Activated CD4-positive, alpha-beta T cell treated with anti-CD3 and anti-CD28 coated beads, Interleukin-2, amount 10 ng/mL, durations not matched to agents 7 days and 5 days (primary cell): ENCODE measurements at regions not wholly inside any gene's neighbourhood (a gene's known extent, or its start where the extent isn't known, plus 50 kb on each side); places are given as distances from the start of the nearest gene placed in this dataset.

Source experiments
- CTCF ChIA-PET: fragments of 350-600 bp; sonication (Branson Sonifier 250); formaldehyde crosslinking; loops from one replicate; lab custom pipeline; 2021; ENCODE audit warnings: antibody characterized with exemption; lab: Charles Lee
- POLR2A ChIA-PET: fragments of 350-600 bp; sonication (Branson Sonifier 250); formaldehyde crosslinking; loops from one replicate; lab custom pipeline; 2021; ENCODE audit warnings: antibody characterized with exemption; lab: Charles Lee
- DNase-seq: peaks from one replicate; pipeline ENCODE4 v3.0.0-alpha.2; 2020
- H3K27ac Mint-ChIP-seq: one replicate; pipeline ENCODE4 v1.8.0; 2021; ENCODE audit warnings: mild to moderate bottlenecking, moderate library complexity, mixed read lengths
- H3K27me3 Mint-ChIP-seq: one replicate; pipeline ENCODE4 v1.8.0; 2021; ENCODE audit warnings: mixed read lengths
- H3K36me3 Mint-ChIP-seq: one replicate; pipeline ENCODE4 v1.8.0; 2021; ENCODE audit warnings: low read depth, mixed read lengths
- H3K4me1 Mint-ChIP-seq: one replicate; pipeline ENCODE4 v1.8.0; 2021; ENCODE audit warnings: mixed read lengths
- H3K4me3 Mint-ChIP-seq: one replicate; pipeline ENCODE4 v1.8.0; 2021; ENCODE audit warnings: mild to moderate bottlenecking, moderate library complexity, mixed read lengths
- H3K9me3 Mint-ChIP-seq: one replicate; pipeline ENCODE4 v1.8.0; 2021; ENCODE audit warnings: mixed read lengths

DNA sequence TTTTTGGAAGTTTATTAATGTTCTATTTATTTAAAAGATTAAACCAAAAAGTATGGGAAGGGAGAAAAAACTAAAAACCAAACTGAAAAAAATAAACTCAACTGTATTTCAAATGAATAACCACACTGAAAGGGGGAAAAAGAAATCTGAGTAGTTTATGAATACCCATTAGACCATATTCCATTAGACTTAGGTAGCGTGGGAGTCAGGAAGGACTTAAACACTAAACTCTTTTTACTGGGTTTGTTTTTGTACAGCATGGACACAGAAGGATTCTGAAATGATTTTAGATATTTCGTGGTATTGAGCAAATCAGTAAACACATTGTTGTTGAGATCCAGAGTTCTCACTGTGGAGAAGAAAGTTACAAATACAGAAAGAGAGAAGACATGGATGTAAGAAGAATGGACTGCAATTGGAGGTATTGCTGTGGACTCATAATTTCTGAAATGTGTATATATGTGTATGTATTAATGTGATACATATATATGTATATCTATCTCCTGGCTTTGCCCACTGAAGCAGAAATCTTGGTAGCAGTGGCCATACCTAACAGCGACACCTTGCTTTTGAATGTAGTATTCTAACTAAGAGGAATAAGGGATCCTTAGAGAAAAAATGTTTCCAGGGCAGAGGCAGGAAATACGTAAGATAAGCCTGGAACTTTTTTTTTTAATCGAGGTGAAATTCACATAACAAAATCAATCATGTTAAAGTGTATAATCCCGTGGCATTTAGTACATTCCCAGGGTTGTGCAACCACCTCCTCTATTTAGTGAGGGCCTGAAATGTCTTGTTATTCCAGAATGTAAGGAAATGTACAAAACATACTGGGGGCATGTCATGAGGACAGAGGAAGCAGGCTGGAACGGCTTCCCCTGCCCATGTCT lies 228.8 kb downstream of the SMARCA2 start:
- H3K27me3 Mint-ChIP-seq = peaks cover 17% of the 10 kb centered on the region
- CTCF ChIA-PET = interaction anchor here (1.6 kb wide), 1 partner anchor 13 kb away, joined by 3 read pairs; no protein-coding TSS in a partner anchor
- H3K36me3 Mint-ChIP-seq = no peaks in the 10 kb centered on the region
- no peak overlapping the region for H3K27ac Mint-ChIP-seq
- H3K4me3 Mint-ChIP-seq = no peak overlapping the region
- DNase-seq = no peak
- H3K4me1 Mint-ChIP-seq = peaks cover 19% of the 10 kb centered on the region
- peaks cover 4% of the 10 kb centered on the region for H3K9me3 Mint-ChIP-seq
- POLR2A ChIA-PET = no interaction called here

DNA sequence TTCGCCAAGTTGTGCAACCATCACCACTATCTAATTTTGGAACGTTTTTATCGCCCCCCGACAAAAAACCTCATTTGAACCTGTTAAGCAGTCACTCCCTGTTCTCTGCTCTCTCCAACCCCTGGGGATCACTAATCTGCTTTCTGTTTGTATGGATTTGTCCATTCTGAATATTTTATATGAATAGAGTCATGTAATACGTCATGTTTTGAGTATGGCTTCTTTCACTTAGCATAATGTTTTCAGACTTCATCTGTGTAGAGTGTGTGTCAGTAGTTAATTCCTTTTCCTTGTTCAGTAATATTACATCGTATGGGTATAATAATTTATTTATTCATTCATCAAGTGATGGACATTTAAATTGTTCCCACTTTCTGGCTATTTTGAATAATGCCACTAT lies 232.2 kb downstream of the SMARCA2 start:
- no peaks in the 10 kb centered on the region for H3K36me3 Mint-ChIP-seq
- H3K27me3 Mint-ChIP-seq = peaks cover 16% of the 10 kb centered on the region
- CTCF ChIA-PET = no interaction called here

GRCh38 chr9:2248768-2249265 lies 233.7 kb downstream of the SMARCA2 start:
- H3K4me3 Mint-ChIP-seq = no peak overlapping the region
- CTCF ChIA-PET = interaction anchor here (1.1 kb wide), 1 partner anchor 37 kb away, joined by 3 read pairs; no protein-coding TSS in a partner anchor
- no peaks in the 10 kb centered on the region for H3K36me3 Mint-ChIP-seq
- POLR2A ChIA-PET = no interaction called here
- peaks cover 9% of the 10 kb centered on the region for H3K27me3 Mint-ChIP-seq
- no peak overlapping the region for H3K27ac Mint-ChIP-seq
- DNase-seq = no peak
- peaks cover 4% of the 10 kb centered on the region for H3K9me3 Mint-ChIP-seq
- H3K4me1 Mint-ChIP-seq = no peaks in the 10 kb centered on the region

More for the DNA sequence above, 232.2 kb downstream of the SMARCA2 start:
- POLR2A ChIA-PET = no interaction called here
- DNase-seq = no peak
- no peak overlapping the region for H3K4me3 Mint-ChIP-seq
- peaks cover 4% of the 10 kb centered on the region for H3K9me3 Mint-ChIP-seq
- H3K27ac Mint-ChIP-seq = no peak overlapping the region
- peaks cover 7% of the 10 kb centered on the region for H3K4me1 Mint-ChIP-seq

DNA sequence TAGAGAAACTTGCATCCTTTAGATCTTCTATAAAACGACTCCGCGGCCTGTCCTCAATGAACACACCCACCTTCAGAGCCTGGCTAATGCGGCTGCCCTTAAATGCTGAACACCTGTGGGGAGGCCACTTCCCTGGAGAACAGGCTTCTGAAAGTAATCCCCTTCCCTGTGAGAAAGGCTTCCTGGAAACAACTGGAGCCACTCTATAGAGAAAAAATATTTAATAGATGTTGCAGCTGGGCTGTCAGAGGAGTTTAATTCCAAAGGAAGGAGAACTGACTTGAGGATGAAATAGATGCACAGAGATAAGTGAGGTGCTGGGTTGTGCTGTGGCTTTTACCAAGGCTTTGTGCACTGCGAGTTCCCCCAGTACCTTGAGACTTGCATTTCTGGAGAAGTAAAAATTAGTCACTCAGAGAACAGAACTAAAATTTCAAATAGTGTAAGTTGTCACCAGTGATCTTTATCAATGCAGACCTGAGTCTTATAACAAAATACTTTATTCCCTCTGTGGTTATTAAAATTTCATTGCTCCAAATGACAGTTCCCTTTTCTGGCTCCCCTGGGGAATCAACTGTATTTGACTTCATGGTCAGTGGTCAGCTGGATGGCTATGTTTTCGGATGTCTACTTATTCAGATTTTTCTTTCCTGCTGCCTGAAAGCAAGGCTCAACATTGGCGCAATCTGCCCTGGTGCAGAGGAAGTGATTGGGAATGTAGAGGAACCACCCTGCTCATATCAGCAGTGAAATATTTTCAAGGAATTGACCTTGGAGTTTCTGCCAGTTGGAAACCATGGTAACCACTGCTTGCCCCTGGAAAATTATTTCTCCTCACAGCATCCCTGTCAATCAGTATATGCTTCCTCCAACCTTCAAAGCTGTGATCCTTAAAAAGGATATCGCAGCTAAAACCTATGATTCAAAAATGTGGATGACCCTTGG lies 238.8 kb downstream of the SMARCA2 start:
- no peak overlapping the region for H3K27ac Mint-ChIP-seq
- POLR2A ChIA-PET = no interaction called here

DNA sequence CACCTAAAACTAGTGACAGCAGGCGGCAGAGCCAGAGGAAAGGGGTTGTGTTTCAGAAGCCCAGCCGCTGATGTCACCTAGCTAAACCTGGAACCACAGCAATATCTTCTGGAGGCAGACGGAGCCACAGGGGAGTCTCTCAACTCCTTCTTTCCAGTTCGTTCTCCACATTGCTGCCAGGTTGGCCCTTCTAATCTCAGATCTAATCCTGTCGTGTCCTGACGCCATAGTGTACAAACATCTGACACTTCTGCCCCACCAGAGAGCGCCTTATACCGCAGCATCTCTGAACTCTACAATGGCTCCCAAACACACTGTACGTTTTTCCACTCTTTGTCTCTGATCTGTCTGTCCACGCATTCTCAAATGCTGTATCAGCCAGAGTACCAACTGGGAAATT lies 240.0 kb downstream of the SMARCA2 start:
- Mint-ChIP-seq H3K4me1 (no peaks in the 10 kb centered on the region), H3K4me3 (no peak overlapping the region), H3K36me3 (no peaks in the 10 kb centered on the region), H3K9me3 (no peaks in the 10 kb centered on the region), H3K27me3 (peaks cover 6% of the 10 kb centered on the region), H3K27ac (no peak overlapping the region)
- DNase-seq = no peak
- ChIA-PET POLR2A (no interaction called here), CTCF (interaction anchor here (1.1 kb wide), 1 partner anchor 8 kb away, joined by 3 read pairs; no protein-coding TSS in a partner anchor)

More for the DNA sequence above, 238.8 kb downstream of the SMARCA2 start:
- no peaks in the 10 kb centered on the region for H3K36me3 Mint-ChIP-seq
- no peaks in the 10 kb centered on the region for H3K9me3 Mint-ChIP-seq
- DNase-seq = no peak
- CTCF ChIA-PET = interaction anchor here (1.1 kb wide), 1 partner anchor 10 kb away, joined by 3 read pairs; no protein-coding TSS in a partner anchor
- no peaks in the 10 kb centered on the region for H3K4me1 Mint-ChIP-seq
- H3K4me3 Mint-ChIP-seq = no peak overlapping the region
- peaks cover 6% of the 10 kb centered on the region for H3K27me3 Mint-ChIP-seq

DNA sequence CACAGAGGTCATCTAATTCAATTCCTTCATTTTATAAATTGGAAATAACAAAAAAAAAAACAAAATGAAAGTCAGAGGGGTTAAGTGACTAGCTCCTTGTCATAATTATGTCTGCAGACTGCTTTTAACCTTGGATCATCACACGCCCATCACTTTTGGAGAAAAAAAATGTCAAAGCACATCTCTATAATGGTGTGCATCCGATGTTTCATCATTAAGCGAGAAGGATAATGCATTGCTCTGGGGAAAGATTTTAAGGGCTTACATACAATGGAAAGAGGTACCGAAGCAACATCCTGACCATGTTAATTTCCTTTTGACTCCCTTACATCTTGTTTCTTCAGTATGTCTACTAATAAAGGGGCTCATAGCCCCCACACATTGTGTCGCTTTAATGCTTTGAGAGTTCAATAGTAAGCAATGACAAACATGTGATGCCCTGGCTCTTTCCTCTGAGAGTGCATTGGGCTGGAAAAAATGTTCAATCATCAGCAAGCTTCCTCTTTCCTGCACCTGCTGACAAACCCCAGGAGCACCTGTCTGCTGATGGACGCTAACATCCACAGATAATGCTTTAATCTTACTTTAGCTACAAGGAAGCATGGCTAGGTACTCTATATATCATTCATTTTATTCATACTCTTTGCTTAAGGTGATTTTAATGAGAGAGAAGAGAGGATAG lies 242.2 kb downstream of the SMARCA2 start:
- no peaks in the 10 kb centered on the region for H3K4me1 Mint-ChIP-seq
- no peak overlapping the region for H3K27ac Mint-ChIP-seq
- H3K36me3 Mint-ChIP-seq = no peaks in the 10 kb centered on the region
- no peak overlapping the region for H3K4me3 Mint-ChIP-seq
- H3K27me3 Mint-ChIP-seq = peaks cover 4% of the 10 kb centered on the region
- ChIA-PET POLR2A (no interaction called here), CTCF (interaction anchor here (0.8 kb wide), 1 partner anchor 15 kb away, joined by 3 read pairs; no protein-coding TSS in a partner anchor)
- DNase-seq = no peak
- no peaks in the 10 kb centered on the region for H3K9me3 Mint-ChIP-seq

DNA sequence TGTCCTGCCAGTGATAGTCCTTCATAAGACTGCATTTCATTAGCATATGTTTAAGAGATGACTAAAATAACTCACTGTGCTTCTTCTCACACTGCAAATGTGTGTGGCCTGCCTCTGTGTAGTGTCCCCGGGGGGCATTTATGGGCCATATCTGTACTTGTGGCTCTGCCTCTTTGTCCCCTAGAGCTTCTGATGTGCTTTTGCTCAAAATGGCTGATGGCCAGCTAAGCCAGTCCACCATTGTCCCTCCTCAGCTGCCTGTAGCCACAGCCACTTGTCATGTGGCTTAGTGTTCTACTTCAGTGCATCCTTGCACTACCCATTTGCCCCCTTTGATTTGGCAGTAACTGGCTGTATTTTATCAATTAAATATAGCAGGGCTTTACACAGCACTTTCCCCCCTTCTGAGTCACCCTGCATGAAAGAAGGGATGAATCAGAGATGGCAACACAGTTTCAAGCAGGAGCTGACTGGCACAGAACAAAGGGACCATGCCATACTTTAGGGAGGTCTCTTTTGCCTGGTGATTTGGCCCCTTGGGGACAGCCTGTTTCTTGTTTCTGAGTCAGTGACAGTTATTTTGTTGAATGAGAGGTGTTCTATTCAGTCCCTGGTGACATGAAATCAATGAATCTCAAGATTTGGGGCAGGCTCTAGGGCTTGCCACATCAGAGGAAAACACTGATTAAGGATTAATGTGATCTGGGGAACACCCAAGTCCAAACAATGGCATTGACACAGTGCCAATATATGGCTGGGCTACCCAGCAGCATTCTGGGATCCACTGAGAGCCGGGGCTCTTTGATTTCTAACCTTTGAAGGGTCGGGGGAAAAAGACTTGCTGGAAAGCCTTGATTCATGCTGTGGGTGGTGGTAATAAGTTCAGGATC lies 245.5 kb downstream of the SMARCA2 start:
- CTCF ChIA-PET = no interaction called here
- H3K4me1 Mint-ChIP-seq = peaks cover 2% of the 10 kb centered on the region
- POLR2A ChIA-PET = no interaction called here
- H3K9me3 Mint-ChIP-seq = no peaks in the 10 kb centered on the region
- H3K4me3 Mint-ChIP-seq = no peak overlapping the region
- H3K27me3 Mint-ChIP-seq = peaks cover 3% of the 10 kb centered on the region
- no peak for DNase-seq
- H3K27ac Mint-ChIP-seq = no peak overlapping the region
- H3K36me3 Mint-ChIP-seq = no peaks in the 10 kb centered on the region

DNA sequence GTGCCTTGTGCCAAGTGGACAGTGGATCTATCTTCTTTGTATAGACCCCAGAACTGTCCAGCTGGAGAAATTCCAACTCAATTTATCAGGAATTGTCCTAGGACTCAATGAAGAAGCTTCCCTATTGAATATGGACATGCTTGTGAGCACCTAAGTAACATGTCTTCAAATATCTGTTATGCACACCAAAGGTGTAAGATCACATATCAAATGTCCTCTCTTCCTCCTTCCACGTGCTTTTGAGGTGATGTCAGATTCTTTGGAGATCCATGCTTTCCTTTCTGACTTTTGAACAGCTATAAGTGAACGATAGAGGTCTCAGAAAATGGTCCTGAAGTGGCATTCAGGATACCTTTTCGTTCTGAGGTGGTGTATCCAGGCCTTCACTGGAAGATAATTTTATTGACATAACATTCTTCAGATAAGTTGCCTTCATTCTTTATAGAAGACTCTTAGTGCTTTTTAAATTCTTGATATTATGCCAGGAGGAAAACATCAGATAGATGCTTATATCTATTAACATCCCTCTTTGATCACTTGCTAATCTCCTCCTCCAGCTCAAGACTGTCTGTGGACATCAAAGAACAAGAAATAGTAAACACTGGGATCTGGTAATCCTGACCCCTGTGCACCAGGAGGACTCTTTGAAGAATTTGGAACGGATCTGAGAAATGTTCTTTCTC lies 246.4 kb downstream of the SMARCA2 start:
- H3K9me3 Mint-ChIP-seq = no peaks in the 10 kb centered on the region
- H3K4me3 Mint-ChIP-seq = no peak overlapping the region
- no peak for DNase-seq
- ChIA-PET CTCF (no interaction called here), POLR2A (no interaction called here)
- peaks cover 2% of the 10 kb centered on the region for H3K4me1 Mint-ChIP-seq
- H3K27ac Mint-ChIP-seq = no peak overlapping the region
- H3K36me3 Mint-ChIP-seq = no peaks in the 10 kb centered on the region
- H3K27me3 Mint-ChIP-seq = peaks cover 7% of the 10 kb centered on the region

- peaks cover 6% of the 10 kb centered on the region for H3K27me3 Mint-ChIP-seq
- CTCF ChIA-PET = interaction anchor here (1.0 to 1.3 kb wide), 2 partner anchors 8 to 11 kb away, joined by 3 to 4 read pairs; no protein-coding TSS in a partner anchor
- H3K9me3 Mint-ChIP-seq = no peaks in the 10 kb centered on the region
- DNase-seq = no peak
- peaks cover 2% of the 10 kb centered on the region for H3K4me1 Mint-ChIP-seq
- H3K36me3 Mint-ChIP-seq = no peaks in the 10 kb centered on the region
- H3K27ac Mint-ChIP-seq = no peak overlapping the region
- no peak overlapping the region for H3K4me3 Mint-ChIP-seq
- POLR2A ChIA-PET = no interaction called here
These were observed 247.4 kb downstream of the SMARCA2 start for GRCh38 chr9:2262386-2263071.

GRCh38 chr9:2263111-2263510 lies 248.0 kb downstream of the SMARCA2 start:
- ChIA-PET POLR2A (no interaction called here), CTCF (interaction anchor here (0.7 to 1.3 kb wide), 3 partner anchors 9 to 527 kb away, joined by 3 to 4 read pairs (median 3); no protein-coding TSS in a partner anchor)
- Mint-ChIP-seq H3K4me1 (peaks cover 2% of the 10 kb centered on the region), H3K27ac (no peak overlapping the region), H3K27me3 (peaks cover 12% of the 10 kb centered on the region), H3K9me3 (no peaks in the 10 kb centered on the region), H3K36me3 (no peaks in the 10 kb centered on the region), H3K4me3 (no peak overlapping the region)
- DNase-seq = no peak
